Hippocampal formation (tissue), 2 donors: ENCODE measurements at regions not wholly inside any gene's neighbourhood (a gene's known extent, or its start where the extent isn't known, plus 50 kb on each side); places are given as distances from the start of the nearest gene placed in this dataset.

Experiments
- DNase-seq, 2 donors: peaks; one replicate each; lab custom pipeline; 2025; lab: John Stamatoyannopoulos, UW

- DNase-seq: no peak
Observed at GRCh38 chr4:23245203-23245832, 552.6 kb downstream of the GBA3 start.

GRCh38 chr4:23242962-23243361, 550.2 kb downstream of the GBA3 start:
- DNase-seq: no peak

GRCh38 chr4:23241408-23241807, 548.7 kb downstream of the GBA3 start:
- no peak for DNase-seq

GRCh38 chr4:23238848-23239247, 546.1 kb downstream of the GBA3 start:
- no peak for DNase-seq

- DNase-seq: no peak
Observed at GRCh38 chr4:23237771-23238170, 545.0 kb downstream of the GBA3 start.

- DNase-seq: no peak
Observed at GRCh38 chr4:23235628-23236390, 543.1 kb downstream of the GBA3 start.

GRCh38 chr4:23234716-23235115, 542.0 kb downstream of the GBA3 start:
- DNase-seq: no peak

- no peak for DNase-seq
Observed at GRCh38 chr4:23234018-23234417, 541.3 kb downstream of the GBA3 start.

DNA sequence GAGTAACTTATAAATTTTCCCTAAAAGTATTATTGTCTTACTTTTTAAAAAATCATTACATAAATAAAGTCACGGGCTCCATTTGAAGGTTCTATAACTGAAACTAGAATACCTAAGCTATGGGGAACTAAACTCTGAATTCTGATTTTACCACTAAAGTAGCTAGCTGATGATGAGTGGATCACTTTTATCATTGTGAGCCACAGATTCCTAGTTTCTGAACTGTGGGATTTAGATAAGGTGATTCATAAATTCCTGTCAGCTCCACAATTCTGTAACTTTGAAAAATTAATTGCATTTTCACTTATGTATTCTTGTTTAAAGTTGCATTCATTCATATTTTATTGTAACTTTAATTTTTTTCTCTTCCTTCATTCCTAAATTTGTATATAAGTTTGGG, 540.9 kb downstream of the GBA3 start:
- no peak for DNase-seq

- no peak for DNase-seq
Observed at GRCh38 chr4:23232987-23233386, 540.2 kb downstream of the GBA3 start.

GRCh38 chr4:23225564-23225963, 532.8 kb downstream of the GBA3 start:
- DNase-seq: no peak

GRCh38 chr4:23224684-23225420, 532.1 kb downstream of the GBA3 start:
- DNase-seq: no peak

- DNase-seq: no peak
Observed at GRCh38 chr4:23220911-23221310, 528.2 kb downstream of the GBA3 start.

DNA sequence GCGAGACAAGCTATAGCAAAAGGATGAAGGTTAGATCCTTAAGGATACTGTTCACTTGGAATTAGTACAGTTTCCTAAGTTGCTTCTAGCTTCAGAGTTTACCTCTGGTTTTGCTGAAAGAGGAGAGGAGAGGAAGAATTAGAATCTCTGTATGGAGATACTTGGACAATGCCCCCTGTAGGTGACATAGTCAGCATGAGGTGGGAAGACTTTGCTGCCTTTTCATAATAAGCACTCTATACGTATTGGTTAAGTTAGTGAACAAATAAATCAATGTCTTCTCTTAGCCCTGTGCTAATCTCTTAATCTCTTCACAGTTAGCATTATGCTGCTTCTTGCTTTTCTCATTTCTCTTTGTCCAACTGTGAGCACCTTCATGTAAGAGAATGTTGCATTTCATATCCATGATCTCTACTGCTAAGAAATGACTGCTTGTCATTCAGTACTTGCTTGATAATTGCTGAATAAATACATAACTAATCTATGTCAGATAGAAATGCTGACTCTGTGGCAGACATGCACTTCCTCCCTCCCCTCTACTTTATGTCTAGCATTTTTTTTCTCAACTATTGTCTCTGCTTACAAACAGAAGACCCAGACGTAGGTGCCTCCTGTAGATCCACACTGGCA, 527.2 kb downstream of the GBA3 start:
- no peak for DNase-seq

DNA sequence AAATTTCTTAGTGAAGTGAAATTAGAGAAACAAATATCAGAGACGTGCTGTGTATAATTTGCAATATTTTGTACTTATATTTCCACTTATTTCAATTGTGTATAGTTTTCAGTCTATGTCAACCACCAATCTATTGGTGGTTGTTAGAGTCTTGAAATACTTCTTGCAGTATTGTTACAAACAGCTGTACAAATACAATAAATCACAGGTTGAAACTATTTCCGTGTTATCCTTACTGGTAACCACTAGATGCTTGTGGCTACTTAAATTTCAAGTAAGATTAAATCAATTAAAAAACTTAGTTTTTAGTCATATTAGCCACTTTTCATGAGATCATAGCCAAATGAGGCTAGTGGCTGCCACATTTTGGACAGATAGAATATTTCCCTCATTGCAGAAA, 520.5 kb downstream of the GBA3 start:
- no peak for DNase-seq

- DNase-seq: no peak
Observed at GRCh38 chr4:23212558-23212957, 519.8 kb downstream of the GBA3 start.

GRCh38 chr4:23207059-23207458, 514.3 kb downstream of the GBA3 start:
- DNase-seq: no peak

- no peak for DNase-seq
Observed at GRCh38 chr4:23202712-23203247, 510.0 kb downstream of the GBA3 start.

- no peak for DNase-seq
Observed at GRCh38 chr4:23194751-23195150, 502.0 kb downstream of the GBA3 start.

DNA sequence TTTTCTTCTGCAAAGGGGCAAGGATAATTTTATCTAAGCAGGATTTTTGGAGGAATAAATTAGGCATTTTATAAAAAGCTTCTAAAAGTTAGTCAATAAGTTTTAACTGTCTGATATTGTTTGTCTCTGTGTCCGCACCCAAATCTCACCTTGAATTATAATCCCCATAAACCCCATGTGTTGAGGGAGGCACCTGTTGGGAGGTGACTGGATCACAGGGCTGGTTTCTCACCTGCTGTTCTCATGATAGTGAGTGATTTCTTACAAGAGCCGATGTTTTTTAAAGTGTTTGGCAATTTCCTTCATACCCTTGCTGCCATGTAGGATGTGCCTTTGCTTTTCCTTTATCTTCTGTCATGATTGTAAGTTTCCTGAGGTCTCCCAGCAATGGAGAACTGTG, 481.4 kb downstream of the GBA3 start:
- DNase-seq: no peak

DNA sequence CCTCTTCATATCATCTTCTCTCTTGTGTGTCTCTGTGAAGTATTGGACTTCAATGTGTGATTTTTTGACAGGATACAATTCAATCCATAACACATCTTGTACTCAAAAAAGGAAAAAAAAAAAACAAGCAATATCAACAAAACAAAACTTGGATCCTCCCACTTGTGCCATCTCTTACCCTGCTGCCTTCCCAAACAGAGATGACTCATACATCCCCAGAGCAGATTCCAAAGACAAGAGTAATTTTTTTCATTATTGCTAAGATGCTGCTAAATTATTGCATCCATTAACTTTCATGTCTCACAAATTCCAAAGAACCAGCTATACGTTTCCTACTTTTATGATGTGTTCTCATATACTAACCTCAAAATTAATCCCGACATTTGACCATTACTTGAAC, 479.2 kb downstream of the GBA3 start:
- no peak for DNase-seq

GRCh38 chr4:23169608-23170311, 477.0 kb downstream of the GBA3 start:
- DNase-seq: no peak
